ENCODE measurements at regions not wholly inside any gene's neighbourhood (a gene's known extent, or its start where the extent isn't known, plus 50 kb on each side); places are given as distances from the start of the nearest gene placed in this dataset.

DNA sequence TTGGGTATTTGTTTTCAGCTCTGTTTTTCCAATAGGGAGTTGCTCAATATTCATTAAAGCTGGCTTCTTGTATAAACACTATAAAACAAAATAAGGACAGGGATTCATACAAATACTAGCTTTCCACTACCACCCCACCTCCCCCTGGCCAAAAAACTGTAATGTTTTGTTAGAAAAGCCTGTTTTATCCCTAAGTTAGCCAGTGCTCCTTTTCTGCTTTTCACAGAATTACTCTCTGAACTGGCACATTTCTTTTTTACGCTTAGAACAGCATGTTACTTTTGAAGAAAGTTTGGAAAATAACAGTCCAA, 147.4 kb upstream of the DMRT1 start:
- Histone ChIP-seq H3K79me2 (ENCODE audit: low read length) (peaks cover 7% of the 10 kb centered on the region; the same call in 1 of the 2 replicates), H3K9me3 (ENCODE audit: low read length) (no peaks in the 10 kb centered on the region), H3K36me3 (ENCODE audit: low read depth, low read length) (no peaks in the 10 kb centered on the region), H4K20me1 (ENCODE audit: low read length) (no peaks in the 10 kb centered on the region), H3K9me2 (replicated peaks; ENCODE audit: low read length) (no peaks in the 10 kb centered on the region), H3K9ac (ENCODE audit: low read length) (peak overlapping the region; percentile 33; the same call in 1 of the 2 replicates), H3K4me1 (ENCODE audit: insufficient read depth, low read length) (peaks cover 57% of the 10 kb centered on the region), H3K4me3 (ENCODE audit: low read length) (peak overlapping the region; percentile 39; the same call in 1 of the 2 replicates), H2AFZ (ENCODE audit: low read length) (no peak overlapping the region), H3K27ac (ENCODE audit: low read length) (peak overlapping the region; percentile 77), H3K27me3 (ENCODE audit: low read length) (no peaks in the 10 kb centered on the region), H3K4me2 (ENCODE audit: low read length) (peak overlapping the region; percentile 72), H3F3A (ENCODE audit: low read length, unreplicated experiment) (no peaks in the 10 kb centered on the region)
- TF ChIP-seq EZH2 (IDR thresholded peaks at IDR 0.05; ENCODE audit: low read length, unreplicated experiment) (no peak), EZH2phosphoT487 (IDR thresholded peaks at IDR 0.05; ENCODE audit: borderline replicate concordance, low read length) (no peak), CTCF (conservative IDR thresholded peaks at IDR 0.05; ENCODE audit: low read depth, low read length) (no peak)
- DNase-seq (no peak), ATAC-seq (no peak)
- CTCF ChIA-PET = no interaction called here
- no TSS peak for BruUV-seq (replicated peaks)
- intact Hi-C loops (cut with micrococcal nuclease) = loop anchor here (2.0 kb wide), 1 partner anchor 13 kb away; no protein-coding TSS in a partner anchor
- POLR2A ChIA-PET (ENCODE audit: unreplicated experiment) = interaction anchor here (0.6 kb wide), 1 partner anchor 14 kb away, joined by 3 read pairs; no protein-coding TSS in a partner anchor

DNA sequence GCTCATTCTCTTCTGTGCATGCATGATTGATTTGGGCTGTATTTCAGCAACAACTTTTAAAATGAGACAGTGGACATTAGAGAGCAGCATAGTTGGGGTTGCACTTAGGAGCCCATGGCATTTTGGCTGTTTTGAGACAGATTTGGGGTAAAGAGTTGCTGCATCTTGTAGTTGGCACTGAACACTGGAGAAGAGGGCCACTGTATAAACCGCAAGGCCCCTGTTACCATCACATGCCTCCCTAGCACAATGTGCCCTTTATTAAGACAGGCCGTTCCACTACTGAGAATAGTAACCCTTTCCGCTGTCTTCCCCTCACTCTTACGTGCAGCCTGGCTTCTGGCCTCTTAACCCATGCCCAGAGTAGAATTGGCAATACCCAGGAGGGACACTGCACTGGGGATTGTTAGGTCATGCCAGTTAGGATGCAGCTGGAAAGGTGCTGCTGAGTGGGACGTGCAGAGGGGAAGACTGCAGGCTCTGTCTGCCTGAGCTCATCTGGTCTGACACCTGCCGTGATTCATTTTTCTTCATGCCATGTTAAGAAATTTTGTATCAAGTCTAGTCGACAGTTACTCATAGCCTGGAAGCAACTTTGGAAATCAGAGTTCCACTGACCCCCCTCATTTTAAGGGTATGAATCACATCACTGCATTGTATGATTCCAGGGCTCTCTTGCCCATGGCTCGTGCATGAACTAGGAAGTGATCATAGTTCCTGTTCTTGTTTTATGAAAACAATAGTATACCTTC, 146.9 kb upstream of the DMRT1 start:
- peak; percentile 91 for DNase-seq
- no peak for TF ChIP-seq EZH2 (IDR thresholded peaks at IDR 0.05; ENCODE audit: low read length, unreplicated experiment)
- no peak for TF ChIP-seq EZH2phosphoT487 (IDR thresholded peaks at IDR 0.05; ENCODE audit: borderline replicate concordance, low read length)
- TF ChIP-seq CTCF (conservative IDR thresholded peaks at IDR 0.05; ENCODE audit: low read depth, low read length) = no peak
- H2AFZ ChIP-seq (ENCODE audit: low read length) = 0 out of 2 replicates have a peak overlapping the region, but pooled peaks have one; percentile 3
- no peaks in the 10 kb centered on the region for H3K9me2 ChIP-seq (replicated peaks; ENCODE audit: low read length)
- peak; percentile 75 for ATAC-seq
- H3K27ac ChIP-seq (ENCODE audit: low read length) = peak overlapping the region; percentile 77
- intact Hi-C loops (cut with micrococcal nuclease) = loop anchor here (2.0 to 5.0 kb wide), 2 partner anchors 14 to 82 kb away; no protein-coding TSS in a partner anchor
- peaks cover 7% of the 10 kb centered on the region; the same call in 1 of the 2 replicates for H3K79me2 ChIP-seq (ENCODE audit: low read length)
- H3K4me1 ChIP-seq (ENCODE audit: insufficient read depth, low read length) = peaks cover 57% of the 10 kb centered on the region
- no peaks in the 10 kb centered on the region for H3F3A ChIP-seq (ENCODE audit: low read length, unreplicated experiment)
- POLR2A ChIA-PET (ENCODE audit: unreplicated experiment) = interaction anchor here (0.6 kb wide), 1 partner anchor 15 kb away, joined by 3 read pairs; no protein-coding TSS in a partner anchor
- BruUV-seq (replicated peaks) = no TSS peak
- CTCF ChIA-PET = no interaction called here
- H3K27me3 ChIP-seq (ENCODE audit: low read length) = no peaks in the 10 kb centered on the region
- peak overlapping the region; percentile 72 for H3K4me2 ChIP-seq (ENCODE audit: low read length)
- no peaks in the 10 kb centered on the region for H4K20me1 ChIP-seq (ENCODE audit: low read length)
- H3K4me3 ChIP-seq (ENCODE audit: low read length) = peak overlapping the region; percentile 39
- H3K9me3 ChIP-seq (ENCODE audit: low read length) = no peaks in the 10 kb centered on the region
- no peak overlapping the region; the same call in 1 of the 2 replicates for H3K9ac ChIP-seq (ENCODE audit: low read length)
- H3K36me3 ChIP-seq (ENCODE audit: low read depth, low read length) = no peaks in the 10 kb centered on the region

- no peaks in the 10 kb centered on the region for H3K9me2 ChIP-seq (replicated peaks; ENCODE audit: low read length)
- BruUV-seq (replicated peaks) = no TSS peak
- no peak overlapping the region for H3K4me3 ChIP-seq (ENCODE audit: low read length)
- H3K9me3 ChIP-seq (ENCODE audit: low read length) = no peaks in the 10 kb centered on the region
- intact Hi-C loops (cut with micrococcal nuclease) = loop anchor here (2.0 to 5.0 kb wide), 2 partner anchors 14 to 83 kb away; no protein-coding TSS in a partner anchor
- no peak overlapping the region for H3K9ac ChIP-seq (ENCODE audit: low read length)
- POLR2A ChIA-PET (ENCODE audit: unreplicated experiment) = no interaction called here
- H3K4me1 ChIP-seq (ENCODE audit: insufficient read depth, low read length) = peaks cover 57% of the 10 kb centered on the region
- H2AFZ ChIP-seq (ENCODE audit: low read length) = 0 out of 2 replicates have a peak overlapping the region, but pooled peaks have one; percentile 3
- TF ChIP-seq EZH2 (IDR thresholded peaks at IDR 0.05; ENCODE audit: low read length, unreplicated experiment) (no peak), EZH2phosphoT487 (IDR thresholded peaks at IDR 0.05; ENCODE audit: borderline replicate concordance, low read length) (no peak), CTCF (conservative IDR thresholded peaks at IDR 0.05; ENCODE audit: low read depth, low read length) (no peak)
- H4K20me1 ChIP-seq (ENCODE audit: low read length) = no peaks in the 10 kb centered on the region
- H3K79me2 ChIP-seq (ENCODE audit: low read length) = peaks cover 7% of the 10 kb centered on the region; the same call in 1 of the 2 replicates
- no peaks in the 10 kb centered on the region for H3K36me3 ChIP-seq (ENCODE audit: low read depth, low read length)
- H3F3A ChIP-seq (ENCODE audit: low read length, unreplicated experiment) = no peaks in the 10 kb centered on the region
- CTCF ChIA-PET = no interaction called here
- H3K4me2 ChIP-seq (ENCODE audit: low read length) = peak overlapping the region; percentile 72
- no peak for ATAC-seq
- H3K27ac ChIP-seq (ENCODE audit: low read length) = peak overlapping the region; percentile 77
- no peaks in the 10 kb centered on the region for H3K27me3 ChIP-seq (ENCODE audit: low read length)
- DNase-seq = no peak
Observed at GRCh38 chr9:695252-695651, 146.2 kb upstream of the DMRT1 start.
